ENCODE measurements at regions not wholly inside any gene's neighbourhood (a gene's known extent, or its start where the extent isn't known, plus 50 kb on each side); places are given as distances from the start of the nearest gene placed in this dataset.

DNA sequence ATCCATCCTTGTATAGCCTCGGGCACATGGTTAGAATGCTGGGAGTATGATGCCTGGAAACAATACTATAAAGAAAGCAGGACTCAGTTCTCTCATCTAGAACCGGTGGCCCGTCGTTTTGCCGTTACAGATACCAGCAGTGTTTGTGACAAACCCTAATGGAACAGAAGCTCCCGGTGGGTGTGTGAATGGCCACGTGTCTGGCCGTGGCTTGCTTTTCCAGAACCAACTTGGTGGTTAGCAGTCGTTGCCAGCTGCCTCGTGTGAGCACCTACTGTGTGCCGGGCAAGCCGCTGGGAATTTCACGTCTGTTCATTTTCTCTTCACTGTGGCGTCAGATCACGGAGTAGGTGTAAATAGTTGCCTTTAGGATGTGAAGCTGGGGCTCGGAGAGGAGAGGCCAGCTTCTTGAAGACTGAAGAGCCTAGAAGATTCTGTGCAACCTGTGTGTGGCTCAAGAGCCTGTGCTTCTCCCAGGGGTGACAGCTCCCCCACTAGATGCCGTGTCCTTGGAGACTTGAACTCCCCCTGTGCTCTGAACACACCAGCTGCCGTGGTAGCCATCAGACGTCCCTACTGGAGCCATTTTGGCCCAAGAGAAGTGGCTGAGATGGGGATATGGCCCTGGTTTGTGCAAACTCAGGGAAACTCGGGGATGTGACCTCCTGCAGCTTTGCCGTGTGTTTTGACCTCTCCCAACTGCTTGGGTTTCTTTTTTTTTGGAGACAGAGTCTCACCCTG is 57.5 kb upstream of the PPARA start:
- TF ChIP-seq, protein P1, sequence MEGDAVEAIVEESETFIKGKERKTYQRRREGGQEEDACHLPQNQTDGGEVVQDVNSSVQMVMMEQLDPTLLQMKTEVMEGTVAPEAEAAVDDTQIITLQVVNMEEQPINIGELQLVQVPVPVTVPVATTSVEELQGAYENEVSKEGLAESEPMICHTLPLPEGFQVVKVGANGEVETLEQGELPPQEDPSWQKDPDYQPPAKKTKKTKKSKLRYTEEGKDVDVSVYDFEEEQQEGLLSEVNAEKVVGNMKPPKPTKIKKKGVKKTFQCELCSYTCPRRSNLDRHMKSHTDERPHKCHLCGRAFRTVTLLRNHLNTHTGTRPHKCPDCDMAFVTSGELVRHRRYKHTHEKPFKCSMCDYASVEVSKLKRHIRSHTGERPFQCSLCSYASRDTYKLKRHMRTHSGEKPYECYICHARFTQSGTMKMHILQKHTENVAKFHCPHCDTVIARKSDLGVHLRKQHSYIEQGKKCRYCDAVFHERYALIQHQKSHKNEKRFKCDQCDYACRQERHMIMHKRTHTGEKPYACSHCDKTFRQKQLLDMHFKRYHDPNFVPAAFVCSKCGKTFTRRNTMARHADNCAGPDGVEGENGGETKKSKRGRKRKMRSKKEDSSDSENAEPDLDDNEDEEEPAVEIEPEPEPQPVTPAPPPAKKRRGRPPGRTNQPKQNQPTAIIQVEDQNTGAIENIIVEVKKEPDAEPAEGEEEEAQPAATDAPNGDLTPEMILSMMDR (IDR thresholded peaks at IDR 0.05): no peak
- TF ChIP-seq POLR2AphosphoS5 (IDR thresholded peaks at IDR 0.05; ENCODE audit: low read depth, low read length): peak; percentile 44; the same call in 1 of the 2 replicates

All from Panc1 (cell line).